ENCODE measurements at regions not wholly inside any gene's neighbourhood (a gene's known extent, or its start where the extent isn't known, plus 50 kb on each side); places are given as distances from the start of the nearest gene placed in this dataset.

DNA sequence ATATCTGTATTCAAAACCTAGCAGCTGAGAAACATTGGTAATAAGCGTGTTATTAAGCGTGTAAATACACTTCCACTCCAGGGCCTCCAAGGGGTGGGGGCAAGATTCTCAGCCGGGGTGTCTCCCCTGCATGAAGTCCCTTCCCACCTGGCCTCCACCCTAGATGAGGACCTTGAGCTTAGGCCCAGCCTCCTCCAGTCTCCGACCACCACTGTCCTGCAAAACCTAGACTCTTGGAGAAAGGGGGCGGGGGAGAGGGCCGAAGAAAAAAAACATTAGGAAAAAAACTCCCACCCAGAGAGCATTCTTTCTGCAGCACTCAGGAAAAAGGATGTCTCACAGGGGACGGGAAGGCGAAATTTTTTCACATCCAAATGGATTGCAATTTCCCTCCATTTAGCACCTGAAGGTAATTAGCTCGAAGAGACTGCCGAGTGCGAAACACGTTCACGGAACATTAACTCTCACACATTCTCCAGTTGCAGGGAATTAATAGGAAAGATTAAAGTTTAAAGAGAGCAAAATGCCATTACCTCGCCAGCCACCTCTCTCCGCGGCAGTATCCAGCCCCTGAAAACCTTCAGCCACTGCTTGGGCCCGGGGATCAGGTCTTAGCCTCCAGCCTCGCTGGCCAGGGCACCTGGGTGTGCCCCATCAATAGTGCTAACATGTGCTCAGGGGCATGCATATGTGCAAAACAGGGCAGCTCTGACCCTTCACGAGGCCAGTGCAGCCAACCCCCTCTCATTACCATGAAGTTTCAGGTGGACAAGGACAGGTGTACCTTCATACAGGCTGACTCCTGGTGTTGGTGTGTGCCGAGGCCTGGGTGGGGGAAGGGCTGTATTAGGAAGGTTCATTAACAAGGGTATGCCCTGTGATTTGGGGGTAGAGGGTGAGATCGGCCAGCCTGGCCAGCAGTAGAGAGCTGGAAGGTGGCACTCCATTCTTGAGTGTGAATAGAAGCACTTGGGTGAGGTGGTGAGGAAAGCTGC lies 77.2 kb downstream of the HIF1AN start:
- ATAC-seq (ENCODE audit: low FRiP score) (no peak), DNase-seq (ENCODE audit: low spot score) (no peak)
- TF ChIP-seq, protein P1, sequence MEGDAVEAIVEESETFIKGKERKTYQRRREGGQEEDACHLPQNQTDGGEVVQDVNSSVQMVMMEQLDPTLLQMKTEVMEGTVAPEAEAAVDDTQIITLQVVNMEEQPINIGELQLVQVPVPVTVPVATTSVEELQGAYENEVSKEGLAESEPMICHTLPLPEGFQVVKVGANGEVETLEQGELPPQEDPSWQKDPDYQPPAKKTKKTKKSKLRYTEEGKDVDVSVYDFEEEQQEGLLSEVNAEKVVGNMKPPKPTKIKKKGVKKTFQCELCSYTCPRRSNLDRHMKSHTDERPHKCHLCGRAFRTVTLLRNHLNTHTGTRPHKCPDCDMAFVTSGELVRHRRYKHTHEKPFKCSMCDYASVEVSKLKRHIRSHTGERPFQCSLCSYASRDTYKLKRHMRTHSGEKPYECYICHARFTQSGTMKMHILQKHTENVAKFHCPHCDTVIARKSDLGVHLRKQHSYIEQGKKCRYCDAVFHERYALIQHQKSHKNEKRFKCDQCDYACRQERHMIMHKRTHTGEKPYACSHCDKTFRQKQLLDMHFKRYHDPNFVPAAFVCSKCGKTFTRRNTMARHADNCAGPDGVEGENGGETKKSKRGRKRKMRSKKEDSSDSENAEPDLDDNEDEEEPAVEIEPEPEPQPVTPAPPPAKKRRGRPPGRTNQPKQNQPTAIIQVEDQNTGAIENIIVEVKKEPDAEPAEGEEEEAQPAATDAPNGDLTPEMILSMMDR (IDR thresholded peaks at IDR 0.05): no peak

DNA sequence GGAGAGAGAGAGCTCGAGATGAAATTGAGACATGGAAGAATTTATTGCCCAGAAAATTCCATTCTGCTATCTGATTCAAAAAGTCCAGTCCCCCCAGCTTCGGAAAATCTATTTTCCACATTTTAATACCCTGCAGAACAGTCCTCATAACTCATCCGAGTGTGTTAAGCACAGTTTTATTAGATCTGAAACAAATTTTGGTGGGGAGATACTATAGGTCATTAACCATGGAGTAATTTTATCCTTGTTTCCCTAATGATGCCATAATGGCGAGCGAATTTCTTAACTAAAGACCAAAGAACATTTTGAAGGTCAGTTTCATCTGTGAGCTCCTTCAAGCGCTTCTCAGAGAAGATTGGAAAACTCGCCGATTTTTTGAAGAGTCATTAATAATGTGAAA lies 78.1 kb downstream of the HIF1AN start:
- no peak for ATAC-seq (ENCODE audit: low FRiP score)
- no peak for DNase-seq (ENCODE audit: low spot score)
- TF ChIP-seq, protein P1 (IDR thresholded peaks at IDR 0.05): no peak

DNA sequence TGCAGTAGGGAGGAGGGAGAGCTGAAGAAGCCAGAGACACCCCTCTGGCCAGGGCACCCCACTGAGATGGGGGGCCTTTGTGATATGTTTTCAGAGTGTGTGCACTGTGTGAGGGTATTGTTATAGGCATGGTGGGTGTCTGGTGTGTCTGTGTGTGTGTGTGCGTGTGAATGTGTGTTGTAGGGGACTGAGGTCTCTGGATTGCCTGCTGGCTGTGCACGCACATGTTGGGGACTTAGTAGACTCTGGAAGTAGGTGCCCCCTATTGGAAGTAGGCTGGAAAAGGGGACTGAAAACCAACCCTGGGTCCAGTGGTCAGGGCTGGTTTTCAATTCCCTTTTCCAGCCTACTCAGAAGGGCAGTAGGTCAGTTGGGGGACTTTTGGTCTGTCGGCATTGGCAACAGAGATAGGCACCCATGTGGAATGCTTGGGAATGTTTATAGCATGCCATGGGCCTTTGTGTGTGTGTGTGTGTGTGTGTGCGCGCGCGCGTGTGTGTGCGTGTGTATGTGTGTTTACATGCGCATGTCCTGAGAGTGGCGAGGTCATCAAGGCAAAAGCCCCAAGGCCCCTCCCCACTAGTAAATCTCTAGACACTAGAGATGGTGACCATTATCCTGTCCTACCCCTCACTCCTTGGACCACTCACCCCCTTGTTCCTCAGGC lies 78.8 kb downstream of the HIF1AN start:
- DNase-seq (ENCODE audit: low spot score) (no peak), ATAC-seq (ENCODE audit: low FRiP score) (no peak)
- TF ChIP-seq, protein P1 (IDR thresholded peaks at IDR 0.05): no peak

DNA sequence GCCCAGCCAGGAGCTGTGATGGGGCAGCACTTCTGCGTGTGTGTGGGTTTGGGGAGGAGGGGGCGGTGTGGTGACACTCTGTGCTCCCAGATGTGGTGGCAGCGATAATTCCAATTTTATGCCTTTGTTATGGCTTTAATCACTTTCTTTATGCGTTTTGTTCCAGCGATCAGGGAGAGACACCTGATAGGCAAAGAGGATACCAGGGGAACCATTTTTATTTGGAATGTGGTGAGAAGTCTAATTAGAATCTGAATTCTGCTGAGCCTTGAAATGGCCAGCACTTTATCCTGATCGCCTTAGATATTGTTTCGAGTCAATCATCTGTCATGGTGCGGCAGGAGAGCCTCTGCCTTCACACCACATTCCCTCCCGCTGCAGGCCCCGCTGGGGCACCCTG lies 79.5 kb downstream of the HIF1AN start:
- ATAC-seq (ENCODE audit: low FRiP score) (no peak), DNase-seq (ENCODE audit: low spot score) (no peak)
- TF ChIP-seq, protein P1 (IDR thresholded peaks at IDR 0.05): no peak

DNA sequence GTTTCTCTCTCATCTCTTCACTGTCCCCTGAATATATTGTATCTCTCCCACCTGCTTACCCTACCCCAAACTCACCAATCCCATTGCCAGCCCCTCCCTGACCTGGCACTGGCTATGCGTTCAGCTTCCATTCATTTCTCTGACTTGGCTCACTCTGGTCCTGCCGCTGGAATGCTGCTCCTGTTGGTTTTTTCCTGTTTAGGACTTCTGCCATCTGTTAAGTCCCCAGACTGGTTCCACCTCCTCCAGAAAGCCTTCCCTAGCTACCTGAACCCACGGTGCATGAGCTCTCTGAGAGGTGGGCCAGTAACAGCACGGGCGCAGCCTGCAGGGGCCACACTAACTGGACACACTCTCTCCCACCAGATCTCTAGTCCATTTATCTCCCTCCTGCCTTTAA lies 80.2 kb downstream of the HIF1AN start:
- TF ChIP-seq, protein P1 (IDR thresholded peaks at IDR 0.05): no peak
- ATAC-seq (ENCODE audit: low FRiP score) (no peak), DNase-seq (ENCODE audit: low spot score) (no peak)

DNA sequence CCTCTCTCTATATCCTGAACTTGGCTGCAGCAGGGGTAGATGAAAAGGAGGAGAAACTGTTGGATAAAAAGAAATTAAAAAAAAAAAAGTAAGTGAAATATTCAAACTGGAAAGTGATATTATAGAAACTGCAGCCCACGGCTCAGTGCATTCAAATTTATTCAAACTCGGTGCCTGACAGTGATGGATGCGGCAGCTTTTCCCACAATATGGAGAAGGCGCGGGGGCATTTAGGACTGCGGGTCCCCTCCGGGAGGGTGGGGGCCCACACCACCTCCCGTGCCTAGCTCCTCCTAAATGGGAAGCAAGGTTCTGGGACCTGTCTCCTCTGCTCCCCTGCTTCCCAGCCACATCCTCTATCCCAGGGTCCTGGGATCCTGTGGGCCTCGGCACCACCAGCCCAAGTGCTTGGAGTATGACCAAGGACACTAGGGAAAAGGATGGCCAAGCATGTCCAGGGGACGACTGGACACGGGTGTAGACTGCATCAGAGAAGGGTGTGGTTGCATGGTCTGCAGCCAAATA lies 82.4 kb downstream of the HIF1AN start:
- DNase-seq (ENCODE audit: low spot score) (no peak), ATAC-seq (ENCODE audit: low FRiP score) (no peak)
- TF ChIP-seq, protein P1 (IDR thresholded peaks at IDR 0.05): no peak

Measured in omental fat pad (tissue), 3 donors.